Transverse colon (tissue), 4 donors: ENCODE measurements at regions not wholly inside any gene's neighbourhood (a gene's known extent, or its start where the extent isn't known, plus 50 kb on each side); places are given as distances from the start of the nearest gene placed in this dataset.

Experiments used
- EP300 ChIP-seq: sonication (generic); formaldehyde crosslinking; IDR thresholded peaks from one replicate; pipeline ENCODE4 v1.6.1; 2017; ENCODE audit warnings: antibody characterized with exemption, low read depth
- POLR2AphosphoS5 ChIP-seq, 3 donors: sonication (generic); formaldehyde crosslinking; IDR thresholded peaks; one replicate each; pipeline ENCODE4 v1.6.1; 2016; ENCODE audit warnings: antibody characterized with exemption in 3 of 3
- TF ChIP-seq, protein P1 (sequence below), 5 experiments: fragments of 200-600 bp in 3 of 5; fragments of 450-650 bp in 2 of 5; sonication (generic) in 3 of 5; IDR thresholded peaks; 1 replicate in 2 of 5; 2 replicates in 3 of 5; pipeline ENCODE4 v1.5.1; 2016 to 2017; ENCODE audit warnings: antibody characterized with exemption in 5 of 5, inconsistent platforms in 3 of 5, mild to moderate bottlenecking in 2 of 5, moderate library complexity in 1 of 5

DNA sequence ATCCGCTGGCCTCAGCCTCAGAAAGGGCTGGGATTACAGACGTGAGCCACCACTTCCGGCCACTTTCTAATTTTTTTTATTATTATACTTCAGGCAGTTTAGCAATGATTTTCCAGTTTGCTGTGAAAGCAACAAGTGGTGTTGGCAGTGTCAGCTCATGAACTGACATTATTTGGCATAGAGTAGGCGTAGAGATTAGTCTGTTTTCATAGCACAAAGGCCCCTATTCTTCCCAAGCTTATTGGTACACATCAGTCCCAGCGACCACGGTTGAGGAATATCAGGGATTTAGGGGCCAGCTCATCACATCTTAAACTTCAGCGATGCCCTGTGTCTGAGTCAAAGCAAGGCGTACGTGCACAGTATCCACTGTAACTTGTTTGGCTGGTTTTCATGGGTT, 53.0 kb upstream of the RASSF6 start:
- TF ChIP-seq, protein P1, sequence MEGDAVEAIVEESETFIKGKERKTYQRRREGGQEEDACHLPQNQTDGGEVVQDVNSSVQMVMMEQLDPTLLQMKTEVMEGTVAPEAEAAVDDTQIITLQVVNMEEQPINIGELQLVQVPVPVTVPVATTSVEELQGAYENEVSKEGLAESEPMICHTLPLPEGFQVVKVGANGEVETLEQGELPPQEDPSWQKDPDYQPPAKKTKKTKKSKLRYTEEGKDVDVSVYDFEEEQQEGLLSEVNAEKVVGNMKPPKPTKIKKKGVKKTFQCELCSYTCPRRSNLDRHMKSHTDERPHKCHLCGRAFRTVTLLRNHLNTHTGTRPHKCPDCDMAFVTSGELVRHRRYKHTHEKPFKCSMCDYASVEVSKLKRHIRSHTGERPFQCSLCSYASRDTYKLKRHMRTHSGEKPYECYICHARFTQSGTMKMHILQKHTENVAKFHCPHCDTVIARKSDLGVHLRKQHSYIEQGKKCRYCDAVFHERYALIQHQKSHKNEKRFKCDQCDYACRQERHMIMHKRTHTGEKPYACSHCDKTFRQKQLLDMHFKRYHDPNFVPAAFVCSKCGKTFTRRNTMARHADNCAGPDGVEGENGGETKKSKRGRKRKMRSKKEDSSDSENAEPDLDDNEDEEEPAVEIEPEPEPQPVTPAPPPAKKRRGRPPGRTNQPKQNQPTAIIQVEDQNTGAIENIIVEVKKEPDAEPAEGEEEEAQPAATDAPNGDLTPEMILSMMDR (IDR thresholded peaks at IDR 0.05): no peak
- TF ChIP-seq EP300 (no peak), POLR2AphosphoS5 (IDR thresholded peaks at IDR 0.05) (no peak)
